ENCODE measurements at regions not wholly inside any gene's neighbourhood (a gene's known extent, or its start where the extent isn't known, plus 50 kb on each side); places are given as distances from the start of the nearest gene placed in this dataset.

DNA sequence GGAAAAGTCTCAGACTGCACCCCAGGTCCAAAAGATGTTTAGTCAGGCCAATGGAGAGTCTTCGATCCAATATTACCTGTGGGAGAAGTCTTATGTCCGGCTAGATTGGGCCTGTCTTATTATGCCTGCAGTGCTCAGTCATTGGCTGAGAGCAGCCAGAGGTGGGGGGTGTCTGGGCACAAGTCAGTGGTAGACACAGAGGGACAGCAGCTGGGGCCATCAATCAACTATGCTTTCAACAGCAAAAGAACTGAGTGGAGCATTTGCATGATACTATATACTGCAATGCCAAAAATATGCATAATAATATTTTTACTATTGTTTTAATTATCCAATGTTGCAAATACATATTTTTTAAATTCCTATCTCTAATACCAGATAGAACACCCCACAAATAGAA is 298.6 kb upstream of the CDH20 start:
- no peak for ATAC-seq
- no peak for DNase-seq
- 55 to 64% methylated on average over 2 of the region's 2 CpGs for WGBS, 2 donors
- Histone ChIP-seq H3K36me3 (no peaks in the 10 kb centered on the region), H3K9me3 (no peaks in the 10 kb centered on the region), H3K4me3 (no peak overlapping the region), H3K27ac (no peak overlapping the region), H3K4me1 (no peaks in the 10 kb centered on the region), H3K27me3 (no peaks in the 10 kb centered on the region)
- no peak for FAIRE-seq
- TF ChIP-seq, protein P1, sequence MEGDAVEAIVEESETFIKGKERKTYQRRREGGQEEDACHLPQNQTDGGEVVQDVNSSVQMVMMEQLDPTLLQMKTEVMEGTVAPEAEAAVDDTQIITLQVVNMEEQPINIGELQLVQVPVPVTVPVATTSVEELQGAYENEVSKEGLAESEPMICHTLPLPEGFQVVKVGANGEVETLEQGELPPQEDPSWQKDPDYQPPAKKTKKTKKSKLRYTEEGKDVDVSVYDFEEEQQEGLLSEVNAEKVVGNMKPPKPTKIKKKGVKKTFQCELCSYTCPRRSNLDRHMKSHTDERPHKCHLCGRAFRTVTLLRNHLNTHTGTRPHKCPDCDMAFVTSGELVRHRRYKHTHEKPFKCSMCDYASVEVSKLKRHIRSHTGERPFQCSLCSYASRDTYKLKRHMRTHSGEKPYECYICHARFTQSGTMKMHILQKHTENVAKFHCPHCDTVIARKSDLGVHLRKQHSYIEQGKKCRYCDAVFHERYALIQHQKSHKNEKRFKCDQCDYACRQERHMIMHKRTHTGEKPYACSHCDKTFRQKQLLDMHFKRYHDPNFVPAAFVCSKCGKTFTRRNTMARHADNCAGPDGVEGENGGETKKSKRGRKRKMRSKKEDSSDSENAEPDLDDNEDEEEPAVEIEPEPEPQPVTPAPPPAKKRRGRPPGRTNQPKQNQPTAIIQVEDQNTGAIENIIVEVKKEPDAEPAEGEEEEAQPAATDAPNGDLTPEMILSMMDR (IDR thresholded peaks at IDR 0.05) = no peak
- intact Hi-C loops (cut with DNase I) = no loop called here

DNA sequence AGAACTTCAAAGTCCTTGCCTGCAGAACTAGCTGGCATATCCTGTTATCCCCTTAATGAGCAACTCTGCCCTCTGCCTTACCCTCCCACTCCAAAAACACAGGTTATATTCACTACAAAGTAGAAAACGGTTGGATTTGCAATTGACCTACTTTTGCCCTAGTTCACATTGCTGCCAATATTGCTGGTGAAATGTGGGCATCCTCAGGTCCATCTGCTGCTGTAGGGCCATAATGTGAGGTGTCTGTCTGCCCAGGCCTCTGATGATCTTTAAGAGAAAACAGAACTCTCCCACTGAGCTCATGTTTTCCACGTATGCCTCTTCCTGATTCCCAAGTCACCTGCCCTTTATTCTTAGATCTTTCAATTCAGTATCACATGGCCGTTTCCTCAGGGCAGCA is 294.0 kb upstream of the CDH20 start:
- DNase-seq (no peak), ATAC-seq (no peak), FAIRE-seq (no peak)
- no peak overlapping the region for H3K4me3 ChIP-seq
- H3K27ac ChIP-seq = no peak overlapping the region
- no peaks in the 10 kb centered on the region for H3K4me1 ChIP-seq
- intact Hi-C loops (cut with DNase I) = no loop called here
- H3K27me3 ChIP-seq = no peaks in the 10 kb centered on the region
- H3K36me3 ChIP-seq = no peaks in the 10 kb centered on the region
- WGBS, 2 donors = 29 to 46% methylated on average over 3 of the region's 3 CpGs
- no peaks in the 10 kb centered on the region for H3K9me3 ChIP-seq
- TF ChIP-seq, protein P1 (IDR thresholded peaks at IDR 0.05) = no peak

DNA sequence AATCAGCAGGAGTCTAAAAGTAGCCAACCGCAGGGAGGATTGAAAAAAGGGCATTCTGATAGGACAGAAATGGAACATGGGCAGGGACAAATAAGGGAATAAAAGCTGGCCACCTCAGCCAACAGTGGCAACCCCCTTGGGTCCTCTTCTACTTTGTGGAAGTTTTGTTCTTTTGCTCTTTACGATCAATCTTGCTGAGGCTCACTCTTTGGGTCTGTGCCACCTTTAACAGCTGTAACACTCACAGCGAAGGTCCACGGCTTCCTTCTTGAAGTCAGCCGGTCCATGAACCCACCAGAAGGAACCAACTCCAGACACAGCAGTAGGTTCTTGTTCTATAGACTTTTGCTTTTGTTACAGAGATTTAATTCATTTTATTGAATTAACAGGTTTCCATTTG is 285.4 kb upstream of the CDH20 start:
- Histone ChIP-seq H3K36me3 (no peaks in the 10 kb centered on the region), H3K4me3 (no peak overlapping the region), H3K9me3 (no peaks in the 10 kb centered on the region), H3K27ac (no peak overlapping the region), H3K27me3 (no peaks in the 10 kb centered on the region), H3K4me1 (no peaks in the 10 kb centered on the region)
- TF ChIP-seq, protein P1 (IDR thresholded peaks at IDR 0.05) = no peak
- FAIRE-seq (no peak), ATAC-seq (no peak), DNase-seq (no peak)
- 74 to 88% methylated on average over 5 of the region's 5 CpGs for WGBS, 2 donors
- intact Hi-C loops (cut with DNase I) = no loop called here

DNA sequence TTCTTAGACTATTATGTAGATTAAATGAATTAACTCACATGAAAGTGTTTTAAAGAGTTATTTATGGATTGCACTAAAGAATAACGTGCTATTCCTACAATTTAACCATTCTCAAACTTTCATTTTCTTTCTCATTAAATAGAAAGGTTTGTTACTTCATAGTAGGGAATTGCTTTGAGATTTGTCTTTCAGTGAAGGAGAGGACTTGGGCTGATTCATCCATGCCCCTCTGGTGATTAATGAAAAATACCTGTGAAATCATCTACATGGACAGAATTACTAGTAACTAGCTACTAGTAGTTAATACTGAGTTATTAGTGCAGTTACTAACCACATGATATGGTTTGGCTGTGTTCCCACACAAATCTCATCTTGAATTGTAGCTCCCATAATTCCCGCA is 275.8 kb upstream of the CDH20 start:
- WGBS, 2 donors = 63 to 67% methylated on average over 2 of the region's 2 CpGs
- ATAC-seq (no peak), DNase-seq (no peak), FAIRE-seq (no peak)
- TF ChIP-seq, protein P1 (IDR thresholded peaks at IDR 0.05) = no peak
- H3K4me1 ChIP-seq = no peaks in the 10 kb centered on the region
- H3K9me3 ChIP-seq = no peaks in the 10 kb centered on the region
- no peak overlapping the region for H3K4me3 ChIP-seq
- intact Hi-C loops (cut with DNase I) = no loop called here
- H3K27ac ChIP-seq = no peak overlapping the region
- no peaks in the 10 kb centered on the region for H3K27me3 ChIP-seq
- no peaks in the 10 kb centered on the region for H3K36me3 ChIP-seq

DNA sequence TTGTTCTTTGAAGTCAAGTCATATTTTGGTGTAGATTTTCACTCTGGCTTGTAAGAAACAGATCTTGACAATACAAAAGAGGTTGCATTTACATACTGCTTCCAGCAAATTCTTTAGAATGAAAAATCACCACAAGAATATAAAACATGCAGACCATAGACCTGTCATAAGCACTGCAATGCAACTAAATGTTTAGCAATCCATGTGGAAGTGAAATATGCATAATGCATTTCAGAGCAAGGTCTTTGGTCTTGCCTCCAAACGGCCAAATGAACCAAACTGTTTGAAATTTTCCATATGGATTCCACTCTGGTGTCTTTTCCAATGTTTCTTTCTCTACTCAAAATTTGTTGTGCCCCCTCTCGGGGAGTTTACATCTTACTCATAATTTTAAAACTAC is 271.0 kb upstream of the CDH20 start:
- Histone ChIP-seq H3K4me1 (no peaks in the 10 kb centered on the region), H3K9me3 (no peaks in the 10 kb centered on the region), H3K4me3 (no peak overlapping the region), H3K36me3 (no peaks in the 10 kb centered on the region), H3K27me3 (no peaks in the 10 kb centered on the region), H3K27ac (no peak overlapping the region)
- ATAC-seq (no peak), DNase-seq (no peak), FAIRE-seq (no peak)
- intact Hi-C loops (cut with DNase I) = no loop called here
- TF ChIP-seq, protein P1 (IDR thresholded peaks at IDR 0.05) = no peak
- 36 to 58% methylated on average over 2 of the region's 2 CpGs for WGBS, 2 donors
